WTC11 (cell line): ENCODE measurements at regions not wholly inside any gene's neighbourhood (a gene's known extent, or its start where the extent isn't known, plus 50 kb on each side); places are given as distances from the start of the nearest gene placed in this dataset.

Source experiments
- ATAC-seq: fragments of 200-7000 bp; cut with Tn5 transposase; 2 replicates; pipeline ENCODE4 v1.10.0; 2021; ENCODE audit warnings: mild to moderate bottlenecking, moderate library complexity
- CTCF ChIA-PET: fragments of 300-600 bp; sonication (Branson Sonifier 250); formaldehyde crosslinking; loops from one replicate; lab custom pipeline; 2021; ENCODE audit warnings: antibody characterized with exemption; lab: Charles Lee
- POLR2A ChIA-PET: fragments of 350-600 bp; sonication (Branson Sonifier 250); formaldehyde crosslinking; loops from one replicate; lab custom pipeline; 2021; ENCODE audit warnings: antibody characterized with exemption; lab: Charles Lee
- DNase-seq: peaks from one replicate; pipeline ENCODE4 v3.0.0; 2021; ENCODE audit warnings: low spot score
- H3K27ac Mint-ChIP-seq: 2 replicates; pipeline ENCODE4 v1.8.0; 2021; ENCODE audit warnings: mixed read lengths
- H3K27me3 Mint-ChIP-seq: 2 replicates; pipeline ENCODE4 v1.8.0; 2021; ENCODE audit warnings: low read depth, mild to moderate bottlenecking, moderate library complexity, mixed read lengths
- H3K36me3 Mint-ChIP-seq: 2 replicates; pipeline ENCODE4 v1.8.0; 2021; ENCODE audit warnings: mixed read lengths
- H3K4me1 Mint-ChIP-seq: 2 replicates; pipeline ENCODE4 v1.8.0; 2022; ENCODE audit warnings: mixed read lengths
- H3K4me3 Mint-ChIP-seq: 2 replicates; pipeline ENCODE4 v1.8.0; 2021; ENCODE audit warnings: mild to moderate bottlenecking, moderate library complexity, mixed read lengths
- H3K9me3 Mint-ChIP-seq: 2 replicates; pipeline ENCODE4 v1.8.0; 2021; ENCODE audit warnings: mixed read lengths
- EMX1 ChIP-seq: fragments of 250-450 bp; sonication (Bioruptor Pico); IDR thresholded peaks from 2 replicates; pipeline ENCODE4 v1.8.0; 2021; ENCODE audit warnings: mild to moderate bottlenecking
- KAT7 ChIP-seq: sonication (generic); formaldehyde crosslinking; IDR thresholded peaks from 2 replicates; pipeline ENCODE4 v1.8.1; 2023; ENCODE audit warnings: missing genetic modification reagents, mild to moderate bottlenecking, borderline replicate concordance
- MXD4 ChIP-seq: fragments of 250-450 bp; sonication (Bioruptor Pico); IDR thresholded peaks from 2 replicates; pipeline ENCODE4 v1.8.0; 2021; ENCODE audit warnings: mild to moderate bottlenecking, moderate library complexity, borderline replicate concordance
- NFE2L1 ChIP-seq: sonication (generic); formaldehyde crosslinking; IDR thresholded peaks from 2 replicates; pipeline ENCODE4 v1.8.1; 2023; ENCODE audit warnings: missing genetic modification reagents
- SOX15 ChIP-seq: fragments of 250-450 bp; sonication (Bioruptor Pico); IDR thresholded peaks from 2 replicates; pipeline ENCODE4 v1.9.0; 2021; ENCODE audit warnings: mild to moderate bottlenecking
- ZBTB21 ChIP-seq: sonication (generic); formaldehyde crosslinking; IDR thresholded peaks from 2 replicates; pipeline ENCODE4 v1.8.1; 2023; ENCODE audit warnings: mild to moderate bottlenecking, missing genetic modification reagents, borderline replicate concordance
- ZNF121 ChIP-seq: sonication (generic); formaldehyde crosslinking; IDR thresholded peaks from 2 replicates; pipeline ENCODE4 v1.8.0; 2023; ENCODE audit warnings: missing genetic modification reagents
- ZNF232 ChIP-seq: sonication (generic); formaldehyde crosslinking; IDR thresholded peaks from 2 replicates; pipeline ENCODE4 v1.8.0; 2022; ENCODE audit warnings: mild to moderate bottlenecking, missing genetic modification reagents
- TF ChIP-seq, protein P1 (sequence below): sonication (generic); formaldehyde crosslinking; IDR thresholded peaks from 2 replicates; pipeline ENCODE4 v1.8.0; 2023; ENCODE audit warnings: missing genetic modification reagents
- TF ChIP-seq, protein P2 (sequence below): fragments of 250-450 bp; sonication (Bioruptor Pico); IDR thresholded peaks from 2 replicates; pipeline ENCODE4 v1.9.0; 2021; ENCODE audit warnings: mild to moderate bottlenecking, borderline replicate concordance
- TF ChIP-seq, protein P3 (sequence below): sonication (generic); formaldehyde crosslinking; IDR thresholded peaks from 2 replicates; pipeline ENCODE4 v1.8.1; 2022; ENCODE audit warnings: low read depth, mild to moderate bottlenecking, moderate library complexity, missing genetic modification reagents, borderline replicate concordance
- TF ChIP-seq, protein P4 (sequence below): sonication (generic); formaldehyde crosslinking; conservative IDR thresholded peaks from 2 replicates; pipeline ENCODE4 v1.8.1; 2023; ENCODE audit warnings: mild to moderate bottlenecking, low read depth, missing genetic modification reagents, moderate library complexity
- TF ChIP-seq, protein P5 (sequence below): sonication (generic); formaldehyde crosslinking; IDR thresholded peaks from 2 replicates; pipeline ENCODE4 v1.8.0; 2022; ENCODE audit warnings: mild to moderate bottlenecking, missing genetic modification reagents
- TF ChIP-seq, protein P6 (sequence below): sonication (generic); formaldehyde crosslinking; IDR thresholded peaks from 2 replicates; pipeline ENCODE4 v1.8.0; 2023; ENCODE audit warnings: mild to moderate bottlenecking, missing genetic modification reagents
- TF ChIP-seq, protein P7 (sequence below): sonication (generic); formaldehyde crosslinking; conservative IDR thresholded peaks from 2 replicates; pipeline ENCODE4 v1.8.1; 2022; ENCODE audit warnings: mild to moderate bottlenecking, missing genetic modification reagents
- TF ChIP-seq, protein P8 (sequence below): sonication (generic); formaldehyde crosslinking; IDR thresholded peaks from 2 replicates; pipeline ENCODE4 v1.8.1; 2022; ENCODE audit warnings: missing genetic modification reagents, borderline replicate concordance
- TF ChIP-seq, protein P9 (sequence below): fragments of 250-450 bp; sonication (Bioruptor Pico); IDR thresholded peaks from 2 replicates; pipeline ENCODE4 v1.8.0; 2021; ENCODE audit warnings: mild to moderate bottlenecking

DNA sequence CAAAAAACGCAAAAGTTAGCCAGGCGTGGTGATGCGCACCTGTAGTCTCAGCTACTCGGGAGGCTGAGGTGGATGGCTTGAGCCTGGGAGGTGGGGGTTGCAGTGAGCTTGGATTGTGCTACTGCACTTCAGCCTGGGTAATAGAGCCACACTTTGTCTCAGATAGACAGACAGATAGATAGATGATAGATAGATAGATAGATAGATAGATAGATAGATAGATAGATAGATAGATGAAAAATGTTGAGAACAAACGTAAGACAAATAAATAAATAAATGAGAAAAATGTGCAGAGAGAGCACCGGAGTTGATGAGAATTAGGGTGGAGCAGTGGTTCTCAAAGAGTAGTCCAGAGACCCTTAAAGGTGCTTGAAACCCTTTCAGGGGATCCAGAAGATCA lies 58.4 kb upstream of the ARL8B start:
- Mint-ChIP-seq H3K4me1 (no peaks in the 10 kb centered on the region), H3K4me3 (no peak overlapping the region)
- TF ChIP-seq, protein P1, sequence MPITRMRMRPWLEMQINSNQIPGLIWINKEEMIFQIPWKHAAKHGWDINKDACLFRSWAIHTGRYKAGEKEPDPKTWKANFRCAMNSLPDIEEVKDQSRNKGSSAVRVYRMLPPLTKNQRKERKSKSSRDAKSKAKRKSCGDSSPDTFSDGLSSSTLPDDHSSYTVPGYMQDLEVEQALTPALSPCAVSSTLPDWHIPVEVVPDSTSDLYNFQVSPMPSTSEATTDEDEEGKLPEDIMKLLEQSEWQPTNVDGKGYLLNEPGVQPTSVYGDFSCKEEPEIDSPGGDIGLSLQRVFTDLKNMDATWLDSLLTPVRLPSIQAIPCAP, result no peak
- TF ChIP-seq ZBTB21, result no peak
- TF ChIP-seq, protein P2, sequence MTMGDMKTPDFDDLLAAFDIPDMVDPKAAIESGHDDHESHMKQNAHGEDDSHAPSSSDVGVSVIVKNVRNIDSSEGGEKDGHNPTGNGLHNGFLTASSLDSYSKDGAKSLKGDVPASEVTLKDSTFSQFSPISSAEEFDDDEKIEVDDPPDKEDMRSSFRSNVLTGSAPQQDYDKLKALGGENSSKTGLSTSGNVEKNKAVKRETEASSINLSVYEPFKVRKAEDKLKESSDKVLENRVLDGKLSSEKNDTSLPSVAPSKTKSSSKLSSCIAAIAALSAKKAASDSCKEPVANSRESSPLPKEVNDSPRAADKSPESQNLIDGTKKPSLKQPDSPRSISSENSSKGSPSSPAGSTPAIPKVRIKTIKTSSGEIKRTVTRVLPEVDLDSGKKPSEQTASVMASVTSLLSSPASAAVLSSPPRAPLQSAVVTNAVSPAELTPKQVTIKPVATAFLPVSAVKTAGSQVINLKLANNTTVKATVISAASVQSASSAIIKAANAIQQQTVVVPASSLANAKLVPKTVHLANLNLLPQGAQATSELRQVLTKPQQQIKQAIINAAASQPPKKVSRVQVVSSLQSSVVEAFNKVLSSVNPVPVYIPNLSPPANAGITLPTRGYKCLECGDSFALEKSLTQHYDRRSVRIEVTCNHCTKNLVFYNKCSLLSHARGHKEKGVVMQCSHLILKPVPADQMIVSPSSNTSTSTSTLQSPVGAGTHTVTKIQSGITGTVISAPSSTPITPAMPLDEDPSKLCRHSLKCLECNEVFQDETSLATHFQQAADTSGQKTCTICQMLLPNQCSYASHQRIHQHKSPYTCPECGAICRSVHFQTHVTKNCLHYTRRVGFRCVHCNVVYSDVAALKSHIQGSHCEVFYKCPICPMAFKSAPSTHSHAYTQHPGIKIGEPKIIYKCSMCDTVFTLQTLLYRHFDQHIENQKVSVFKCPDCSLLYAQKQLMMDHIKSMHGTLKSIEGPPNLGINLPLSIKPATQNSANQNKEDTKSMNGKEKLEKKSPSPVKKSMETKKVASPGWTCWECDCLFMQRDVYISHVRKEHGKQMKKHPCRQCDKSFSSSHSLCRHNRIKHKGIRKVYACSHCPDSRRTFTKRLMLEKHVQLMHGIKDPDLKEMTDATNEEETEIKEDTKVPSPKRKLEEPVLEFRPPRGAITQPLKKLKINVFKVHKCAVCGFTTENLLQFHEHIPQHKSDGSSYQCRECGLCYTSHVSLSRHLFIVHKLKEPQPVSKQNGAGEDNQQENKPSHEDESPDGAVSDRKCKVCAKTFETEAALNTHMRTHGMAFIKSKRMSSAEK (CRISPR knock-in tag), result no peak
- TF ChIP-seq, protein P3, sequence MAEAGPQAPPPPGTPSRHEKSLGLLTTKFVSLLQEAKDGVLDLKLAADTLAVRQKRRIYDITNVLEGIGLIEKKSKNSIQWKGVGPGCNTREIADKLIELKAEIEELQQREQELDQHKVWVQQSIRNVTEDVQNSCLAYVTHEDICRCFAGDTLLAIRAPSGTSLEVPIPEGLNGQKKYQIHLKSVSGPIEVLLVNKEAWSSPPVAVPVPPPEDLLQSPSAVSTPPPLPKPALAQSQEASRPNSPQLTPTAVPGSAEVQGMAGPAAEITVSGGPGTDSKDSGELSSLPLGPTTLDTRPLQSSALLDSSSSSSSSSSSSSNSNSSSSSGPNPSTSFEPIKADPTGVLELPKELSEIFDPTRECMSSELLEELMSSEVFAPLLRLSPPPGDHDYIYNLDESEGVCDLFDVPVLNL, result no peak
- TF ChIP-seq NFE2L1 (CRISPR knock-in tag), result no peak
- no peak for TF ChIP-seq MXD4 (CRISPR knock-in tag)
- no peak for TF ChIP-seq EMX1 (CRISPR knock-in tag)
- TF ChIP-seq, protein P4, sequence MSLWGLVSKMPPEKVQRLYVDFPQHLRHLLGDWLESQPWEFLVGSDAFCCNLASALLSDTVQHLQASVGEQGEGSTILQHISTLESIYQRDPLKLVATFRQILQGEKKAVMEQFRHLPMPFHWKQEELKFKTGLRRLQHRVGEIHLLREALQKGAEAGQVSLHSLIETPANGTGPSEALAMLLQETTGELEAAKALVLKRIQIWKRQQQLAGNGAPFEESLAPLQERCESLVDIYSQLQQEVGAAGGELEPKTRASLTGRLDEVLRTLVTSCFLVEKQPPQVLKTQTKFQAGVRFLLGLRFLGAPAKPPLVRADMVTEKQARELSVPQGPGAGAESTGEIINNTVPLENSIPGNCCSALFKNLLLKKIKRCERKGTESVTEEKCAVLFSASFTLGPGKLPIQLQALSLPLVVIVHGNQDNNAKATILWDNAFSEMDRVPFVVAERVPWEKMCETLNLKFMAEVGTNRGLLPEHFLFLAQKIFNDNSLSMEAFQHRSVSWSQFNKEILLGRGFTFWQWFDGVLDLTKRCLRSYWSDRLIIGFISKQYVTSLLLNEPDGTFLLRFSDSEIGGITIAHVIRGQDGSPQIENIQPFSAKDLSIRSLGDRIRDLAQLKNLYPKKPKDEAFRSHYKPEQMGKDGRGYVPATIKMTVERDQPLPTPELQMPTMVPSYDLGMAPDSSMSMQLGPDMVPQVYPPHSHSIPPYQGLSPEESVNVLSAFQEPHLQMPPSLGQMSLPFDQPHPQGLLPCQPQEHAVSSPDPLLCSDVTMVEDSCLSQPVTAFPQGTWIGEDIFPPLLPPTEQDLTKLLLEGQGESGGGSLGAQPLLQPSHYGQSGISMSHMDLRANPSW (CRISPR knock-in tag), result no peak
- no peak for TF ChIP-seq KAT7
- TF ChIP-seq, all 79 proteins: peak for 0
- no peaks in the 10 kb centered on the region for H3K36me3 Mint-ChIP-seq
- CTCF ChIA-PET, result no interaction called here
- ATAC-seq (no peak), DNase-seq (no peak)
- no peaks in the 10 kb centered on the region; the same call in 1 of the 2 replicates for H3K27me3 Mint-ChIP-seq
- H3K9me3 Mint-ChIP-seq, result no peaks in the 10 kb centered on the region
- POLR2A ChIA-PET, result no interaction called here
- no peak overlapping the region for H3K27ac Mint-ChIP-seq

DNA sequence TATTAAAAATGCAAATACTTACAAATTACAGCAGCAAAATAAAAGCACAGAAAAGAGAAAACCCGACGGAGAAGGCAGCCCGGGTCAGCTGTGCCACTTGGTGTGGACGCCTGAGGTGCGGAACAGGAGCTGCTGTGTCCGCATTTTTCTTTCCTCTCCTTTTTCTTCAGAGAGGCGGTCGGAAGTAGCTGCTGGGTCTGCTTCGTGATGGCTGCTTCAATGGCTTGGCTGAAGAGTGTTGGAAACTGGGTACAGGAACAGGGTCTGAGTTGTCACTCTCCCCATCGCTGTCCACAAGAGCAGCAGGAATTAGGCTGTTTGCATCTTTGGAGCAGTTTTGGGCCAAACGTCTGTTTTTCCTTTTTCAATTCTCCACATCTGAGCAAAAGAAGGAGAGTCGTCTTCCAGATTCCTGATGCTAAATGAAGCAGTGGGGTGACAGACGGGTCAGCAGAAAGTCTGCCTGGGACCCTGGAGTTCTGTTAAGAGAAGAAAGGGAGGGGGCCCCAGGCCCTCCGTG lies 53.5 kb upstream of the ARL8B start:
- no peaks in the 10 kb centered on the region for H3K36me3 Mint-ChIP-seq
- no peak overlapping the region for H3K27ac Mint-ChIP-seq
- H3K27me3 Mint-ChIP-seq, result no peaks in the 10 kb centered on the region; the same call in 1 of the 2 replicates
- H3K9me3 Mint-ChIP-seq, result no peaks in the 10 kb centered on the region
- H3K4me1 Mint-ChIP-seq, result no peaks in the 10 kb centered on the region
- POLR2A ChIA-PET, result no interaction called here
- CTCF ChIA-PET, result no interaction called here
- ATAC-seq, result no peak
- no peak for DNase-seq
- H3K4me3 Mint-ChIP-seq, result no peak overlapping the region
- TF ChIP-seq, protein P5, sequence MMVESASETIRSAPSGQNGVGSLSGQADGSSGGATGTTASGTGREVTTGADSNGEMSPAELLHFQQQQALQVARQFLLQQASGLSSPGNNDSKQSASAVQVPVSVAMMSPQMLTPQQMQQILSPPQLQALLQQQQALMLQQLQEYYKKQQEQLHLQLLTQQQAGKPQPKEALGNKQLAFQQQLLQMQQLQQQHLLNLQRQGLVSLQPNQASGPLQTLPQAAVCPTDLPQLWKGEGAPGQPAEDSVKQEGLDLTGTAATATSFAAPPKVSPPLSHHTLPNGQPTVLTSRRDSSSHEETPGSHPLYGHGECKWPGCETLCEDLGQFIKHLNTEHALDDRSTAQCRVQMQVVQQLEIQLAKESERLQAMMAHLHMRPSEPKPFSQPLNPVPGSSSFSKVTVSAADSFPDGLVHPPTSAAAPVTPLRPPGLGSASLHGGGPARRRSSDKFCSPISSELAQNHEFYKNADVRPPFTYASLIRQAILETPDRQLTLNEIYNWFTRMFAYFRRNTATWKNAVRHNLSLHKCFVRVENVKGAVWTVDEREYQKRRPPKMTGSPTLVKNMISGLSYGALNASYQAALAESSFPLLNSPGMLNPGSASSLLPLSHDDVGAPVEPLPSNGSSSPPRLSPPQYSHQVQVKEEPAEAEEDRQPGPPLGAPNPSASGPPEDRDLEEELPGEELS, result no peak
- TF ChIP-seq, protein P6, sequence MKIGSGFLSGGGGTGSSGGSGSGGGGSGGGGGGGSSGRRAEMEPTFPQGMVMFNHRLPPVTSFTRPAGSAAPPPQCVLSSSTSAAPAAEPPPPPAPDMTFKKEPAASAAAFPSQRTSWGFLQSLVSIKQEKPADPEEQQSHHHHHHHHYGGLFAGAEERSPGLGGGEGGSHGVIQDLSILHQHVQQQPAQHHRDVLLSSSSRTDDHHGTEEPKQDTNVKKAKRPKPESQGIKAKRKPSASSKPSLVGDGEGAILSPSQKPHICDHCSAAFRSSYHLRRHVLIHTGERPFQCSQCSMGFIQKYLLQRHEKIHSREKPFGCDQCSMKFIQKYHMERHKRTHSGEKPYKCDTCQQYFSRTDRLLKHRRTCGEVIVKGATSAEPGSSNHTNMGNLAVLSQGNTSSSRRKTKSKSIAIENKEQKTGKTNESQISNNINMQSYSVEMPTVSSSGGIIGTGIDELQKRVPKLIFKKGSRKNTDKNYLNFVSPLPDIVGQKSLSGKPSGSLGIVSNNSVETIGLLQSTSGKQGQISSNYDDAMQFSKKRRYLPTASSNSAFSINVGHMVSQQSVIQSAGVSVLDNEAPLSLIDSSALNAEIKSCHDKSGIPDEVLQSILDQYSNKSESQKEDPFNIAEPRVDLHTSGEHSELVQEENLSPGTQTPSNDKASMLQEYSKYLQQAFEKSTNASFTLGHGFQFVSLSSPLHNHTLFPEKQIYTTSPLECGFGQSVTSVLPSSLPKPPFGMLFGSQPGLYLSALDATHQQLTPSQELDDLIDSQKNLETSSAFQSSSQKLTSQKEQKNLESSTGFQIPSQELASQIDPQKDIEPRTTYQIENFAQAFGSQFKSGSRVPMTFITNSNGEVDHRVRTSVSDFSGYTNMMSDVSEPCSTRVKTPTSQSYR (CRISPR knock-in tag), result no peak
- TF ChIP-seq NFE2L1 (CRISPR knock-in tag), result no peak
- TF ChIP-seq ZNF121 (CRISPR knock-in tag), result no peak
- no peak for TF ChIP-seq SOX15
- TF ChIP-seq, protein P7, sequence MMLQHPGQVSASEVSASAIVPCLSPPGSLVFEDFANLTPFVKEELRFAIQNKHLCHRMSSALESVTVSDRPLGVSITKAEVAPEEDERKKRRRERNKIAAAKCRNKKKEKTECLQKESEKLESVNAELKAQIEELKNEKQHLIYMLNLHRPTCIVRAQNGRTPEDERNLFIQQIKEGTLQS (CRISPR knock-in tag), result no peak
- no peak for TF ChIP-seq ZBTB21
- TF ChIP-seq, protein P8, sequence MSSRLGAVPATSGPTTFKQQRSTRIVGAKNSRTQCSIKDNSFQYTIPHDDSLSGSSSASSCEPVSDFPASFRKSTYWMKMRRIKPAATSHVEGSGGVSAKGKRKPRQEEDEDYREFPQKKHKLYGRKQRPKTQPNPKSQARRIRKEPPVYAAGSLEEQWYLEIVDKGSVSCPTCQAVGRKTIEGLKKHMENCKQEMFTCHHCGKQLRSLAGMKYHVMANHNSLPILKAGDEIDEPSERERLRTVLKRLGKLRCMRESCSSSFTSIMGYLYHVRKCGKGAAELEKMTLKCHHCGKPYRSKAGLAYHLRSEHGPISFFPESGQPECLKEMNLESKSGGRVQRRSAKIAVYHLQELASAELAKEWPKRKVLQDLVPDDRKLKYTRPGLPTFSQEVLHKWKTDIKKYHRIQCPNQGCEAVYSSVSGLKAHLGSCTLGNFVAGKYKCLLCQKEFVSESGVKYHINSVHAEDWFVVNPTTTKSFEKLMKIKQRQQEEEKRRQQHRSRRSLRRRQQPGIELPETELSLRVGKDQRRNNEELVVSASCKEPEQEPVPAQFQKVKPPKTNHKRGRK (CRISPR knock-in tag), result no peak
- TF ChIP-seq EMX1 (CRISPR knock-in tag), result no peak
- TF ChIP-seq ZNF232, result no peak
- TF ChIP-seq, protein P9, sequence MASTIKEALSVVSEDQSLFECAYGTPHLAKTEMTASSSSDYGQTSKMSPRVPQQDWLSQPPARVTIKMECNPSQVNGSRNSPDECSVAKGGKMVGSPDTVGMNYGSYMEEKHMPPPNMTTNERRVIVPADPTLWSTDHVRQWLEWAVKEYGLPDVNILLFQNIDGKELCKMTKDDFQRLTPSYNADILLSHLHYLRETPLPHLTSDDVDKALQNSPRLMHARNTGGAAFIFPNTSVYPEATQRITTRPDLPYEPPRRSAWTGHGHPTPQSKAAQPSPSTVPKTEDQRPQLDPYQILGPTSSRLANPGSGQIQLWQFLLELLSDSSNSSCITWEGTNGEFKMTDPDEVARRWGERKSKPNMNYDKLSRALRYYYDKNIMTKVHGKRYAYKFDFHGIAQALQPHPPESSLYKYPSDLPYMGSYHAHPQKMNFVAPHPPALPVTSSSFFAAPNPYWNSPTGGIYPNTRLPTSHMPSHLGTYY (CRISPR knock-in tag), result no peak
